Retinal pigment epithelial cell (primary cell): ENCODE measurements at regions not wholly inside any gene's neighbourhood (a gene's known extent, or its start where the extent isn't known, plus 50 kb on each side); places are given as distances from the start of the nearest gene placed in this dataset.

Source experiments
- DNase-seq: peaks from one replicate; pipeline ENCODE4 v3.0.0-alpha.2; 2010; ENCODE audit warnings: low read depth
- H3K4me3 ChIP-seq: 2 replicates; pipeline ENCODE4 v1.5.1; 2011; ENCODE audit warnings: mild to moderate bottlenecking, low read length, control low read depth, moderate library complexity
- CTCF ChIP-seq: conservative IDR thresholded peaks from 2 replicates; pipeline ENCODE4 v1.5.1; 2011; ENCODE audit warnings: low read depth, low read length, control low read depth, inconsistent platforms

GRCh38 chr2:126831234-126832005 is 67.3 kb upstream of the TEX51 start:
- TF ChIP-seq CTCF = no peak
- H3K4me3 ChIP-seq = no peak overlapping the region
- DNase-seq = no peak

GRCh38 chr2:126832014-126832413 is 66.7 kb upstream of the TEX51 start:
- no peak for TF ChIP-seq CTCF
- no peak overlapping the region for H3K4me3 ChIP-seq
- DNase-seq = no peak

GRCh38 chr2:126832757-126833156 is 65.9 kb upstream of the TEX51 start:
- no peak for TF ChIP-seq CTCF
- no peak for DNase-seq
- no peak overlapping the region for H3K4me3 ChIP-seq

- TF ChIP-seq CTCF = no peak
- DNase-seq = no peak
- H3K4me3 ChIP-seq = no peak overlapping the region
Observed at GRCh38 chr2:126834006-126834659, 64.6 kb upstream of the TEX51 start.

- TF ChIP-seq CTCF = no peak
- no peak for DNase-seq
- no peak overlapping the region for H3K4me3 ChIP-seq
Observed at GRCh38 chr2:126835261-126835660, 63.4 kb upstream of the TEX51 start.

- DNase-seq = no peak
- no peak for TF ChIP-seq CTCF
- no peak overlapping the region for H3K4me3 ChIP-seq
Observed at GRCh38 chr2:126835831-126836230, 62.9 kb upstream of the TEX51 start.
